ENCODE measurements at regions not wholly inside any gene's neighbourhood (a gene's known extent, or its start where the extent isn't known, plus 50 kb on each side); places are given as distances from the start of the nearest gene placed in this dataset.
"Not testable (repeated sequence)": the region's sequence is repeated elsewhere in the genome, so short reads cannot be mapped to it uniquely, and the experiment has no call there.

- DNase-seq (ENCODE audit: low read depth in 2 of 2): no peak
Observed at GRCh38 chr6:112511441-112511840, 164.3 kb downstream of the RFPL4B start.

GRCh38 chr6:112513175-112513574, 166.0 kb downstream of the RFPL4B start:
- no peak for DNase-seq (ENCODE audit: low read depth in 2 of 2)

- no peak for DNase-seq (ENCODE audit: low read depth in 2 of 2)
Observed at GRCh38 chr6:112522587-112522986, 175.5 kb downstream of the RFPL4B start.

GRCh38 chr6:112524071-112524470, 176.9 kb downstream of the RFPL4B start:
- no peak for DNase-seq (ENCODE audit: low read depth in 2 of 2)

GRCh38 chr6:112525749-112526148, 178.6 kb downstream of the RFPL4B start:
- DNase-seq (ENCODE audit: low read depth in 2 of 2): no peak

- no peak for DNase-seq (ENCODE audit: low read depth in 2 of 2)
Observed at GRCh38 chr6:112526594-112526993, 179.5 kb downstream of the RFPL4B start.

- not testable (repeated sequence) for DNase-seq (ENCODE audit: low read depth in 2 of 2)
Observed at GRCh38 chr6:112528306-112528705, 181.2 kb downstream of the RFPL4B start.

GRCh38 chr6:112535816-112536215, 188.7 kb downstream of the RFPL4B start:
- no peak for DNase-seq (ENCODE audit: low read depth in 2 of 2)

- no peak for DNase-seq (ENCODE audit: low read depth in 2 of 2)
Observed at GRCh38 chr6:112539355-112539754, 192.2 kb downstream of the RFPL4B start.

- not testable (repeated sequence) for DNase-seq (ENCODE audit: low read depth in 2 of 2)
Observed at GRCh38 chr6:112541847-112542246, 194.7 kb downstream of the RFPL4B start.

- DNase-seq (ENCODE audit: low read depth in 2 of 2): not testable (repeated sequence)
Observed at GRCh38 chr6:112547321-112548085, 200.4 kb downstream of the RFPL4B start.

- no peak for DNase-seq (ENCODE audit: low read depth in 2 of 2)
Observed at GRCh38 chr6:112549749-112550148, 202.6 kb downstream of the RFPL4B start.

- no peak for DNase-seq (ENCODE audit: low read depth in 2 of 2)
Observed at GRCh38 chr6:112557435-112557834, 210.3 kb downstream of the RFPL4B start.

GRCh38 chr6:112557961-112558360, 210.8 kb downstream of the RFPL4B start:
- no peak for DNase-seq (ENCODE audit: low read depth in 2 of 2)

GRCh38 chr6:112560651-112561050, 213.5 kb downstream of the RFPL4B start:
- no peak for DNase-seq (ENCODE audit: low read depth in 2 of 2)

- no peak for DNase-seq (ENCODE audit: low read depth in 2 of 2)
Observed at GRCh38 chr6:112562301-112563231, 215.4 kb downstream of the RFPL4B start.

- no peak for DNase-seq (ENCODE audit: low read depth in 2 of 2)
Observed at GRCh38 chr6:112563368-112563767, 216.2 kb downstream of the RFPL4B start.

- no peak for DNase-seq (ENCODE audit: low read depth in 2 of 2)
Observed at GRCh38 chr6:112568066-112568465, 220.9 kb downstream of the RFPL4B start.

GRCh38 chr6:112571488-112572270, 224.5 kb downstream of the RFPL4B start:
- no peak for DNase-seq (ENCODE audit: low read depth in 2 of 2)

- DNase-seq (ENCODE audit: low read depth in 2 of 2): no peak
Observed at GRCh38 chr6:112574190-112574589, 227.1 kb downstream of the RFPL4B start.

GRCh38 chr6:112575309-112575834, 228.2 kb downstream of the RFPL4B start:
- no peak for DNase-seq (ENCODE audit: low read depth in 2 of 2)

- DNase-seq (ENCODE audit: low read depth in 2 of 2): no peak
Observed at GRCh38 chr6:112576423-112576822, 229.3 kb downstream of the RFPL4B start.

Data from stimulated activated CD8-positive, alpha-beta memory T cell treated with anti-CD3 and anti-CD28 coated beads, Interleukin-15, amount 100 ng/mL, for 48 hours (primary cell).